ENCODE measurements at regions not wholly inside any gene's neighbourhood (a gene's known extent, or its start where the extent isn't known, plus 50 kb on each side); places are given as distances from the start of the nearest gene placed in this dataset.

- no peaks in the 10 kb centered on the region for H3K4me1 Mint-ChIP-seq
- no peak overlapping the region for H3K4me3 Mint-ChIP-seq
- peak; percentile 69 for DNase-seq (ENCODE audit: low spot score)
- POLR2A ChIA-PET = no interaction called here
- ATAC-seq = peak; percentile 96
- H3K9me3 Mint-ChIP-seq = no peaks in the 10 kb centered on the region
- H3K36me3 Mint-ChIP-seq = no peaks in the 10 kb centered on the region
- CTCF ChIA-PET = interaction anchor here (0.9 to 1.6 kb wide), 4 partner anchors 133 to 627 kb away, joined by 3 to 4 read pairs (median 3); no protein-coding TSS in a partner anchor
- H3K27me3 Mint-ChIP-seq (ENCODE audit: low read depth) = no peaks in the 10 kb centered on the region
- no peak overlapping the region for H3K27ac Mint-ChIP-seq
- TF ChIP-seq NR3C1 (CRISPR knock-in tag; conservative IDR thresholded peaks at IDR 0.05; ENCODE audit: low read depth) (no peak), FOXJ3 (CRISPR knock-in tag; IDR thresholded peaks at IDR 0.05; ENCODE audit: borderline replicate concordance) (no peak), USF2 (CRISPR knock-in tag; IDR thresholded peaks at IDR 0.05) (peak; percentile 66), JUN (CRISPR knock-in tag; IDR thresholded peaks at IDR 0.05) (no peak), NR2C2 (CRISPR knock-in tag; IDR thresholded peaks at IDR 0.05) (no peak), JAZF1 (CRISPR knock-in tag; IDR thresholded peaks at IDR 0.05) (no peak), FOXP4 (CRISPR knock-in tag; IDR thresholded peaks at IDR 0.05) (no peak), OVOL2 (CRISPR knock-in tag; IDR thresholded peaks at IDR 0.05; ENCODE audit: borderline replicate concordance) (no peak), ATF6 (CRISPR knock-in tag; IDR thresholded peaks at IDR 0.05) (no peak), ZNF263 (CRISPR knock-in tag; IDR thresholded peaks at IDR 0.05; ENCODE audit: low read depth) (no peak), CREB1 (CRISPR knock-in tag; IDR thresholded peaks at IDR 0.05) (no peak), ARID4B (CRISPR knock-in tag; IDR thresholded peaks at IDR 0.05; ENCODE audit: borderline replicate concordance) (no peak), USF1 (CRISPR knock-in tag; IDR thresholded peaks at IDR 0.05) (peak; percentile 32; the same call in 1 of the 2 replicates), ATF1 (CRISPR knock-in tag; IDR thresholded peaks at IDR 0.05) (no peak), MAX (CRISPR knock-in tag; IDR thresholded peaks at IDR 0.05) (peak; percentile 63), SMAD3 (CRISPR knock-in tag; IDR thresholded peaks at IDR 0.05; ENCODE audit: borderline replicate concordance) (no peak), STAT6 (CRISPR knock-in tag; conservative IDR thresholded peaks at IDR 0.05; ENCODE audit: low read depth) (no peak), EMX1 (CRISPR knock-in tag; IDR thresholded peaks at IDR 0.05) (no peak), CTCF (IDR thresholded peaks at IDR 0.05) (peak; percentile 56), ZMAT4 (CRISPR knock-in tag; IDR thresholded peaks at IDR 0.05) (no peak)
These were observed 60.0 kb upstream of the BANK1 start for GRCh38 chr4:101730291-101731117.
